Fibroblast of the aortic adventitia (primary cell): ENCODE measurements at regions not wholly inside any gene's neighbourhood (a gene's known extent, or its start where the extent isn't known, plus 50 kb on each side); places are given as distances from the start of the nearest gene placed in this dataset.

Experiments
- DNase-seq: peaks from one replicate; pipeline ENCODE4 v3.0.0-alpha.2; 2010; ENCODE audit warnings: low read depth
- H3K4me3 ChIP-seq: 2 replicates; pipeline ENCODE4 v1.5.1; 2011; ENCODE audit warnings: low read depth, mild to moderate bottlenecking, control low read depth, low read length, moderate library complexity
- TF ChIP-seq, protein P1 (sequence below): IDR thresholded peaks from 2 replicates; pipeline ENCODE4 v1.5.1; 2011; ENCODE audit warnings: mild to moderate bottlenecking, low read length, control low read depth, inconsistent platforms; ENCODE audit not compliant: insufficient read depth

DNA sequence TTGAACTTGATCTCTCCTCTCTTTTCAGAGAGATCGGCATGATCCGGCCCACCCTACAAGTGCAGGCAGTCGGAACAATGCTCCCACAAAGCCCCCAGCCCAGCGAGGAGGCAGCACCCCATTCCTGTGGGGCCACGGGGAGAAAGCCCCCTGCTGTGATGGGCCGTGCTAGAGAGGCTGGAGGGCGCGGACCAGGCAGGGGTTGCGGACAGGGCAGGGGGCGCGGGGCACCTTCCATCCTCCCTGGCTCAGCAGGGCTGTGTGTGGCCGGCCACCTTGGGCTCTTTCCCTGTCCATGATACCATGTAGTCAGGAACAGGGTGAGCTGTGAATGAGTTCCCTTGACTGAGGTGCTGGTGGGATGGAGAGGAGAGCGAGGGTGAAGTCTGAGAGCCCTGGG is 379.8 kb downstream of the BRD1 start:
- no peak for DNase-seq
- H3K4me3 ChIP-seq, result no peak overlapping the region
- TF ChIP-seq, protein P1, sequence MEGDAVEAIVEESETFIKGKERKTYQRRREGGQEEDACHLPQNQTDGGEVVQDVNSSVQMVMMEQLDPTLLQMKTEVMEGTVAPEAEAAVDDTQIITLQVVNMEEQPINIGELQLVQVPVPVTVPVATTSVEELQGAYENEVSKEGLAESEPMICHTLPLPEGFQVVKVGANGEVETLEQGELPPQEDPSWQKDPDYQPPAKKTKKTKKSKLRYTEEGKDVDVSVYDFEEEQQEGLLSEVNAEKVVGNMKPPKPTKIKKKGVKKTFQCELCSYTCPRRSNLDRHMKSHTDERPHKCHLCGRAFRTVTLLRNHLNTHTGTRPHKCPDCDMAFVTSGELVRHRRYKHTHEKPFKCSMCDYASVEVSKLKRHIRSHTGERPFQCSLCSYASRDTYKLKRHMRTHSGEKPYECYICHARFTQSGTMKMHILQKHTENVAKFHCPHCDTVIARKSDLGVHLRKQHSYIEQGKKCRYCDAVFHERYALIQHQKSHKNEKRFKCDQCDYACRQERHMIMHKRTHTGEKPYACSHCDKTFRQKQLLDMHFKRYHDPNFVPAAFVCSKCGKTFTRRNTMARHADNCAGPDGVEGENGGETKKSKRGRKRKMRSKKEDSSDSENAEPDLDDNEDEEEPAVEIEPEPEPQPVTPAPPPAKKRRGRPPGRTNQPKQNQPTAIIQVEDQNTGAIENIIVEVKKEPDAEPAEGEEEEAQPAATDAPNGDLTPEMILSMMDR, result no peak

DNA sequence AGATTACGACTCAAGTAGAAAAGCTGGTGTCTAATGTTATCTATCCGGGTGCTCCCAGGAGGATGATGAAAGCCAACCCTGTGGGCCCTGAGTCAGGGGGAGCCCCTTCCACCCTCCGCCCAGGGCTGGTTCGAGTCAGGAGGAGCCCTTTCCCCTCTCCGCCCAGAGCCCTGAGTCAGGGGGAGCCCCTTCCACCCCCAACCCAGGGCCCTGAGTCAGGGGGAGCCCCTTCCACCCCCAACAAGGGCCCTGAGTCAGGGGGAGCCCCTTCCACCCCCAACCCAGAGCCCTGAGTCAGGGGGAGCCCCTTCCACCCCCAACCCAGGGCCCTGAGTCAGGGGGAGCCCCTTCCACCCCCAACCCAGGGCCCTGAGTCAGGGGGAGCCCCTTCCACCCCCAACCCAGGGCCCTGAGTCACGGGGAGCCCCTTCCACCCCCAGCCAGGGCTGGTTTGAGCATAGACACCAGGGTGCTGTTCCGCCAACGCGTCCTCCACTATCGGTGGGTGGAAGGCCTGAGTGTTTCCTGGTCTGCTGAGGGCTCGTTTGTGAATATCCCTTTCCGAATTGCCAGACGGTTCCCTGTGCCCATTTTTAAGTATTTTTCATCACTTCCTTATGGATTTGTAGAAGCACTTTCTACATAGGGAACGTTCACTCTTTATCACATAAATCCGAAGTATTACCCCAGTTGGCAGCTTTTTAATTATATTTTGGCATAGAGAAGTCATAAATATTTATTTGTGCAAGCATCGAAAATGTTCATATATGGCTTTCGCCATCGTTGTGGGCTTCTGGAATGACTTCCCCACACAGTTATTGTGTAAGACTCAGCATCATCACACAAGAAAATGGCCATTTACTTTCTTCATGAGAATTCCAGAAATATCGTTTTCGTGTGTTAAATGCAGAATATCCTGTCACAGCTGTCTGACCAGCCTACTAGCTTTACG is 380.6 kb downstream of the BRD1 start:
- TF ChIP-seq, protein P1, result no peak
- DNase-seq, result no peak
- H3K4me3 ChIP-seq, result no peak overlapping the region

DNA sequence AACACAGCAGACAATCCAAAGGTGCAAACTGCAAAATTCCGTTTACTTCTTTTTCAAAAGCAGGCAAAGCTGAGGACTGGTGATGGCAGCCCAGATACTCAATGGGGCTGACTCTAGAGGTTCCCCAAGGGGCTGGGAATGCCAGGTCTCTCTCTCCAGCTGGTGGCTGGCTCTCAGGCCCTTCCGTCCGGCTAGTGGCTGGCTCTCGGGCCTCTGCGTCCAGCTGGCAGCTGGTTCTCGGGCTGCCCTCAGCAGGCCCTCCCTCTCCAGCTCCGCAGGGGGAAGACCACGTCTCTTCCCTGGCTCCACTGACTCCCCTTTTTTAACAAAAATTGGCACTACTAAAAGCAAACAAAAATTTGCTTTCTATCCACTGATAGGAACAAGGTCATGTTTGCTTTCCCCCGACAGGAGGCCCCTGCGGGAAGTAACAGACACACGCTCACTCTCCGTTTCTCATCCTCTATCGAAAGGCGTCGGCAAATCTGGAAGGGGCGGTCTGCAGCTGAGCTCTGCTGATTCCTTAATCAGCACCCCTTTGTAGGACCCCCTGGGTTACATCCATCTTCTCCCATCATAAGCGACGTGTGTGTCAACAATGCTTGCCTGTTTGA is 381.4 kb downstream of the BRD1 start:
- TF ChIP-seq, protein P1, result no peak
- DNase-seq, result no peak
- no peak overlapping the region for H3K4me3 ChIP-seq

DNA sequence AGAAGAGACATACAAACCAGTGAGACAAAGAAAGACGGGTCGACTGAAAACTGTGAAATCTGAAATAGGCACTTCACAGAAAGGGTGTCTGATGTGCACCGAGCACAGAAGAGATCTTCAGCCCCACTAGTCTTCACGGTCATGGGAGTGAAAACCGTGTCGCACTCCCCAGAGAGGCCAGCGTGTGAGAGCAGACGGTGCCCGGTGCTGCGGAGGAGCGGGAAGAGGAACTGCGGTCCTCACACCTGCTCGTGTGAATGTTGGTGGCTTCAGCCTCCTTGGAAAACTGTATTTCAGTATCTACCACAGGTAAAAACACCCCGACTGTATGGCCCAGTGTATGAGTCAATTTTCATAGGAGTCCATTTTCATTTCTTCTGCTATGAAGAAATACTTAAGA is 382.9 kb downstream of the BRD1 start:
- DNase-seq, result no peak

DNA sequence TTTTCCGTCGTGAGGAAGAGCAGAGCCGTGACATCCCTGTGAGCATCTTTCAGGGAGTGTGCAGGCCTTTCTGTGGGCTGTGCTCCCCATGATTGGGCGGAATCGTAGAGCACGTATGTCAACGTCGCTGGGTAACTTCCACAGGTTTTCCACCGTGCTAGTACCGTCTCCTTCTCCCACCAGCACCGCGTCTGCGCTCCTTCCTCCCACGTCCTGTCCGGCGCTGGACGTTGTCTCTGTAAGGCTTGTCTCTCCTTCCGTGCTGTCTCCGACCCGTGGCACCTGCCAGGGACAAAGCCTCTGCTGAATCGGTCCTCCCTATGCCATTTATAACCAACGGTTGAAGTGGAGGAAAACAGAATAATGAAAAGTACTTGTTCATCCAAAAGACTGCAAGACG is 386.7 kb downstream of the BRD1 start:
- no peak overlapping the region for H3K4me3 ChIP-seq
- TF ChIP-seq, protein P1, result no peak
- no peak for DNase-seq

More for the DNA sequence above, 382.9 kb downstream of the BRD1 start:
- TF ChIP-seq, protein P1, result no peak
- no peak overlapping the region for H3K4me3 ChIP-seq

DNA sequence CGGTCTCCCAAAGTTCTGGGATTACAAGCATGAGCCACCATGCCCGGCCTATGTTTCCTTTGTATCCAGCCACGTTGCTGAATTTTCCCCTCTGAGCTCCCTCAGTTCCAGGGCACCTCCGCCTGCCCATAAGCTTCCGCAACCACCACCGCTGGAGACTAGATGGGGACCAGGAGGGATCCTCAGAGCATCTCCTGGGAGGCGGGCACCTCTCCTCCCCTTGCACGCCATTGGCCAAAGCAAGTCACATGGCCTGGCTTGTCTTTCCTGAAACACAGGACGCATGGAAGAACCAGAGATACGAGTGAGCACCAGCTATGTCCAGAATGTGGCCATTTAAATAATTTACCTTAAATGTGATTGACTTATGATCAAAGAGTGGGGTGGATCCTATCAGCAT is 388.3 kb downstream of the BRD1 start:
- TF ChIP-seq, protein P1, result no peak
- H3K4me3 ChIP-seq, result no peak overlapping the region
- DNase-seq, result no peak
